GM23248 (cell line): ENCODE measurements at regions not wholly inside any gene's neighbourhood (a gene's known extent, or its start where the extent isn't known, plus 50 kb on each side); places are given as distances from the start of the nearest gene placed in this dataset.

Source experiments
- EZH2 ChIP-seq: fragments of 200-600 bp; sonication (generic); IDR thresholded peaks from 2 replicates; pipeline ENCODE4 v1.6.1; 2018; ENCODE audit warnings: antibody characterized with exemption, mild to moderate bottlenecking; ENCODE audit not compliant: insufficient read depth, poor library complexity, severe bottlenecking
- EZH2phosphoT487 ChIP-seq: fragments of 200-600 bp; sonication (generic); IDR thresholded peaks from 2 replicates; pipeline ENCODE4 v1.6.1; 2018; ENCODE audit warnings: antibody characterized with exemption, moderate library complexity, mild to moderate bottlenecking, low read depth; ENCODE audit not compliant: insufficient read depth

DNA sequence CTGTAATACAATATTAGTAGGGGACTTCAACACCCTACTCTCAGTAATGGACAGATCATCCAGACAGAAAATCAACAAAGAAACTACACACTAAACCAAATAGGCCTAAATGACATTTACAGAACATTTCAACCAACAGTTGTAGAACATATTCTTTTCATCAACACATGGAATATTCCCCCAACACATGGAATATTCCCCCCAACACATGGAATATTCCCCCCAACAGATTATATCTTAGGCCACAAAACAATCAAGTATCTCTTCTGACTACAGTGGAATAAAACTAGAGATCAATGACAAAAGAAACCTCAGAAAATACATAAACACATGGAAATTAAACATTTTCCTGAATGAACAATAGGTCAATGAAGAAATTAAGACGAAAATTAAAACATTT lies 187.2 kb upstream of the RBBP8 start:
- no peak for TF ChIP-seq EZH2
- TF ChIP-seq EZH2phosphoT487, result no peak
